ENCODE measurements at regions not wholly inside any gene's neighbourhood (a gene's known extent, or its start where the extent isn't known, plus 50 kb on each side); places are given as distances from the start of the nearest gene placed in this dataset.

- H3K27ac ChIP-seq (ENCODE audit: low read depth, low read length): no peak overlapping the region
- TF ChIP-seq CTCF (IDR thresholded peaks at IDR 0.05; ENCODE audit: insufficient read depth, low read length, poor library complexity, severe bottlenecking): no peak
- no peak for TF ChIP-seq EZH2phosphoT487 (conservative IDR thresholded peaks at IDR 0.05; ENCODE audit: low read length)
- no peak overlapping the region for H3K4me3 ChIP-seq (ENCODE audit: insufficient read depth, low read length, poor library complexity, severe bottlenecking)
- no peaks in the 10 kb centered on the region for H3K9me2 ChIP-seq (replicated peaks; ENCODE audit: insufficient read depth, low read length)
- H4K20me1 ChIP-seq (ENCODE audit: low read depth, low read length): no peaks in the 10 kb centered on the region
- peak overlapping the region; percentile 90 for H2AFZ ChIP-seq (ENCODE audit: low read depth, low read length, severe bottlenecking)
- no peaks in the 10 kb centered on the region for H3F3A ChIP-seq (ENCODE audit: insufficient read depth)
- no peaks in the 10 kb centered on the region for H3K36me3 ChIP-seq (ENCODE audit: low read length)
- H3K9me3 ChIP-seq (ENCODE audit: insufficient read depth, low read length): no peaks in the 10 kb centered on the region
- H3K4me2 ChIP-seq (ENCODE audit: low read depth, low read length, poor library complexity, severe bottlenecking): no peak overlapping the region
- no peaks in the 10 kb centered on the region for H3K79me2 ChIP-seq (ENCODE audit: insufficient read depth, low read length)
- H3K9ac ChIP-seq (ENCODE audit: low read length): no peak overlapping the region
- H3K27me3 ChIP-seq (ENCODE audit: low read length): no peaks in the 10 kb centered on the region
These were observed 194.0 kb downstream of the CASP12 start for GRCh38 chr11:104704146-104704830.

- no peak for TF ChIP-seq CTCF (IDR thresholded peaks at IDR 0.05; ENCODE audit: insufficient read depth, low read length, poor library complexity, severe bottlenecking)
- no peak for TF ChIP-seq EZH2phosphoT487 (conservative IDR thresholded peaks at IDR 0.05; ENCODE audit: low read length)
- no peaks in the 10 kb centered on the region for H3F3A ChIP-seq (ENCODE audit: insufficient read depth)
- no peak overlapping the region for H3K27ac ChIP-seq (ENCODE audit: low read depth, low read length)
- no peak overlapping the region for H3K4me3 ChIP-seq (ENCODE audit: insufficient read depth, low read length, poor library complexity, severe bottlenecking)
- no peak overlapping the region for H3K9ac ChIP-seq (ENCODE audit: low read length)
- H3K9me2 ChIP-seq (replicated peaks; ENCODE audit: insufficient read depth, low read length): no peaks in the 10 kb centered on the region
- no peaks in the 10 kb centered on the region for H3K9me3 ChIP-seq (ENCODE audit: insufficient read depth, low read length)
- no peak overlapping the region for H2AFZ ChIP-seq (ENCODE audit: low read depth, low read length, severe bottlenecking)
- no peaks in the 10 kb centered on the region for H3K27me3 ChIP-seq (ENCODE audit: low read length)
- H4K20me1 ChIP-seq (ENCODE audit: low read depth, low read length): no peaks in the 10 kb centered on the region
- no peaks in the 10 kb centered on the region for H3K79me2 ChIP-seq (ENCODE audit: insufficient read depth, low read length)
- no peak overlapping the region for H3K4me2 ChIP-seq (ENCODE audit: low read depth, low read length, poor library complexity, severe bottlenecking)
- H3K36me3 ChIP-seq (ENCODE audit: low read length): no peaks in the 10 kb centered on the region
These were observed 197.7 kb downstream of the CASP12 start for GRCh38 chr11:104700609-104701008.

GRCh38 chr11:104699981-104700380 is 198.3 kb downstream of the CASP12 start:
- H3K4me3 ChIP-seq (ENCODE audit: insufficient read depth, low read length, poor library complexity, severe bottlenecking): no peak overlapping the region
- H3K9me2 ChIP-seq (replicated peaks; ENCODE audit: insufficient read depth, low read length): no peaks in the 10 kb centered on the region
- no peak overlapping the region for H3K4me2 ChIP-seq (ENCODE audit: low read depth, low read length, poor library complexity, severe bottlenecking)
- no peaks in the 10 kb centered on the region for H4K20me1 ChIP-seq (ENCODE audit: low read depth, low read length)
- TF ChIP-seq CTCF (IDR thresholded peaks at IDR 0.05; ENCODE audit: insufficient read depth, low read length, poor library complexity, severe bottlenecking): no peak
- no peak for TF ChIP-seq EZH2phosphoT487 (conservative IDR thresholded peaks at IDR 0.05; ENCODE audit: low read length)
- H2AFZ ChIP-seq (ENCODE audit: low read depth, low read length, severe bottlenecking): no peak overlapping the region
- no peak overlapping the region for H3K9ac ChIP-seq (ENCODE audit: low read length)
- H3K36me3 ChIP-seq (ENCODE audit: low read length): no peaks in the 10 kb centered on the region
- no peaks in the 10 kb centered on the region for H3K27me3 ChIP-seq (ENCODE audit: low read length)
- H3F3A ChIP-seq (ENCODE audit: insufficient read depth): no peaks in the 10 kb centered on the region
- H3K79me2 ChIP-seq (ENCODE audit: insufficient read depth, low read length): no peaks in the 10 kb centered on the region
- no peak overlapping the region for H3K27ac ChIP-seq (ENCODE audit: low read depth, low read length)
- H3K9me3 ChIP-seq (ENCODE audit: insufficient read depth, low read length): no peaks in the 10 kb centered on the region

Data from SU-DHL-6 (cell line).